SK-N-SH treated with all-trans-retinoic acid at 6 μM for 48 hours (cell line): ENCODE measurements at regions not wholly inside any gene's neighbourhood (a gene's known extent, or its start where the extent isn't known, plus 50 kb on each side); places are given as distances from the start of the nearest gene placed in this dataset.
A peak's percentile ranks its signal among the peaks of the same experiment; 100 is the strongest.

Experiments
- ATAC-seq: fragments of 200-7000 bp; cut with Tn5 transposase; 3 replicates; pipeline ENCODE4 v1.9.1; 2020; ENCODE audit warnings: mild to moderate bottlenecking, moderate library complexity
- ARNTL ChIP-seq: fragments of 450-650 bp; formaldehyde crosslinking; IDR thresholded peaks from 2 replicates; pipeline ENCODE4 v1.5.0; 2020; ENCODE audit warnings: low read depth, mild to moderate bottlenecking, moderate library complexity, borderline replicate concordance
- BACH2 ChIP-seq: fragments of 250-450 bp; sonication (Bioruptor Pico); IDR thresholded peaks from 2 replicates; pipeline ENCODE4 v1.9.0; 2021; ENCODE audit warnings: mild to moderate bottlenecking, borderline replicate concordance
- CSDC2 ChIP-seq: fragments of 250-450 bp; sonication (Bioruptor Pico); IDR thresholded peaks from 2 replicates; pipeline ENCODE4 v1.5.0; 2020; ENCODE audit warnings: mild to moderate bottlenecking, moderate library complexity
- CSRNP3 ChIP-seq: fragments of 250-450 bp; sonication (Bioruptor Pico); IDR thresholded peaks from 2 replicates; pipeline ENCODE4 v1.5.1; 2021; ENCODE audit warnings: mild to moderate bottlenecking, moderate library complexity
- ESRRG ChIP-seq: fragments of 250-450 bp; sonication (Bioruptor Pico); IDR thresholded peaks from 2 replicates; pipeline ENCODE4 v1.6.1; 2021; ENCODE audit warnings: mild to moderate bottlenecking
- GLIS3 ChIP-seq: fragments of 250-450 bp; sonication (Bioruptor Pico); IDR thresholded peaks from 2 replicates; pipeline ENCODE4 v1.5.0; 2020; ENCODE audit warnings: mild to moderate bottlenecking, moderate library complexity
- ISL1 ChIP-seq: fragments of 250-450 bp; sonication (Bioruptor Pico); IDR thresholded peaks from 2 replicates; pipeline ENCODE4 v2.1.2; 2022; ENCODE audit warnings: mild to moderate bottlenecking, moderate library complexity
- OSR1 ChIP-seq: fragments of 250-450 bp; sonication (Bioruptor Pico); IDR thresholded peaks from 2 replicates; pipeline ENCODE4 v1.8.0; 2022; ENCODE audit warnings: moderate library complexity, mild to moderate bottlenecking, inconsistent platforms
- PPARA ChIP-seq: fragments of 250-450 bp; sonication (Bioruptor Pico); IDR thresholded peaks from 2 replicates; pipeline ENCODE4 v1.5.0; 2020; ENCODE audit warnings: mild to moderate bottlenecking, borderline replicate concordance
- RARB ChIP-seq: fragments of 250-450 bp; sonication (Bioruptor Pico); IDR thresholded peaks from 2 replicates; pipeline ENCODE4 v1.8.0; 2021; ENCODE audit warnings: mild to moderate bottlenecking, moderate library complexity
- SNAI2 ChIP-seq: fragments of 250-450 bp; sonication (Bioruptor Pico); IDR thresholded peaks from 2 replicates; pipeline ENCODE4 v1.5.0; 2020; ENCODE audit warnings: mild to moderate bottlenecking, moderate library complexity
- TCF4 ChIP-seq: fragments of 250-450 bp; sonication (Bioruptor Pico); IDR thresholded peaks from 2 replicates; pipeline ENCODE4 v1.8.0; 2021; ENCODE audit warnings: mild to moderate bottlenecking, moderate library complexity, borderline replicate concordance
- TOX ChIP-seq: fragments of 250-450 bp; sonication (Bioruptor Pico); IDR thresholded peaks from 2 replicates; pipeline ENCODE4 v1.8.0; 2021; ENCODE audit warnings: mild to moderate bottlenecking, moderate library complexity, borderline replicate concordance
- TSHZ2 ChIP-seq: fragments of 250-450 bp; sonication (Bioruptor Pico); IDR thresholded peaks from 2 replicates; pipeline ENCODE4 v1.5.0; 2020; ENCODE audit warnings: mild to moderate bottlenecking, moderate library complexity
- ZC3H10 ChIP-seq: fragments of 250-450 bp; sonication (Bioruptor Pico); IDR thresholded peaks from 2 replicates; pipeline ENCODE4 v1.5.1; 2021; ENCODE audit warnings: mild to moderate bottlenecking, moderate library complexity
- ZFP3 ChIP-seq: fragments of 250-450 bp; sonication (Bioruptor Pico); IDR thresholded peaks from 2 replicates; pipeline ENCODE4 v1.5.0; 2020; ENCODE audit warnings: mild to moderate bottlenecking, moderate library complexity
- ZFP30 ChIP-seq: fragments of 450-650 bp; formaldehyde crosslinking; IDR thresholded peaks from 2 replicates; pipeline ENCODE4 v1.5.0; 2022; ENCODE audit warnings: mild to moderate bottlenecking, moderate library complexity
- ZNF565 ChIP-seq: fragments of 450-650 bp; formaldehyde crosslinking; conservative IDR thresholded peaks from 2 replicates; pipeline ENCODE4 v1.5.0; 2020; ENCODE audit warnings: low read depth, mild to moderate bottlenecking, moderate library complexity
- ZNF70 ChIP-seq: fragments of 450-650 bp; formaldehyde crosslinking; IDR thresholded peaks from 2 replicates; pipeline ENCODE4 v1.5.0; 2020; ENCODE audit warnings: mild to moderate bottlenecking, moderate library complexity
- ZNF8 ChIP-seq: fragments of 450-650 bp; formaldehyde crosslinking; IDR thresholded peaks from 2 replicates; pipeline ENCODE4 v1.5.0; 2020; ENCODE audit warnings: mild to moderate bottlenecking, moderate library complexity
- TF ChIP-seq, protein P1 (sequence below): fragments of 250-450 bp; sonication (Bioruptor Pico); IDR thresholded peaks from 2 replicates; pipeline ENCODE4 v1.5.1; 2020; ENCODE audit warnings: low read depth, mild to moderate bottlenecking, moderate library complexity
- TF ChIP-seq, protein P2 (sequence below): fragments of 250-450 bp; sonication (Bioruptor Pico); IDR thresholded peaks from 2 replicates; pipeline ENCODE4 v1.8.0; 2020; ENCODE audit warnings: mild to moderate bottlenecking, moderate library complexity, borderline replicate concordance

DNA sequence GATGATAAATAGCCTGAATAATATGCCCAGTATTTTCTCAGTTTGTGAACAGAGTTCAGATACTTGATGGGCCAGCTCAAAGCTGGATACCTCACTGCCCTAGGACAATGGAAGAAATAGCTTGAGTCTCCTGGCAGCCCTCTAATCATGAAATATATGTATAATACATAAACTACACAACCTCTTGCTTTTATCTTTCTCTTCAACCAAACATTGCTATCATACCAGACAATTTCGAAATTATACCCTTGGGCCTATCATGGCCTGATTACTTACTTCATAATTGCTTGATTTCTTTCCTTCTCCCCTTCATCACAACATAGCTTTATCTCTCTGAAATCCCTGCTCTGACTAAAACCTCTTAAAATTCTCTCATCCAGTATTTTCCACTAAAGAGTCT lies 1144.9 kb upstream of the C9orf72 start:
- ATAC-seq: no peak
- TF ChIP-seq ZNF565 (CRISPR knock-in tag): no peak
- peak; percentile 24; the same call in 1 of the 2 replicates for TF ChIP-seq ISL1 (CRISPR knock-in tag)
- TF ChIP-seq, all 23 proteins: peak for 1

DNA sequence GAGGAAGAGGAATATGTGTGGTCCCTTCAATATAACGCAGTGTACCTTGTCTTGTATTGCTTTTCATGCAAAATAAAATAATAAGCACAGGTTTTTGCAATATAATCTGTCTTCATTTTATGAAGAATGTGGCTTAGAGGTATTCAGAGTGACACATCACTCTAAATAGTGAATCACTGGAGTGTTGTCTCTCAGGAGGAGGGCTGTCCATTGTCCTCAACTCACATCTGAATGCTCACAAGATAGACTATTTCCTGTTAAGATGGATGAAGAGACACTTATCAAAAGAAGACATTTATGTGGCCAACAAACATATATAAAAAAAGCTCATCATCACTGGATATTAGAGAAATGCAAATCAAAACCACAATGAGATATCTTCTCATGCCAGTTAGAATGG lies 1147.5 kb upstream of the C9orf72 start:
- no peak for ATAC-seq
- TF ChIP-seq ZNF8 (no peak), BACH2 (CRISPR knock-in tag) (no peak), TOX (CRISPR knock-in tag) (no peak), CSDC2 (CRISPR knock-in tag) (no peak), ZFP30 (no peak), ISL1 (CRISPR knock-in tag) (no peak), SNAI2 (CRISPR knock-in tag) (no peak), TSHZ2 (no peak), ESRRG (CRISPR knock-in tag) (no peak), PPARA (no peak), ZFP3 (CRISPR knock-in tag) (no peak), RARB (CRISPR knock-in tag) (no peak), ZNF70 (no peak), ARNTL (no peak), OSR1 (CRISPR knock-in tag) (no peak)
- TF ChIP-seq, protein P1, sequence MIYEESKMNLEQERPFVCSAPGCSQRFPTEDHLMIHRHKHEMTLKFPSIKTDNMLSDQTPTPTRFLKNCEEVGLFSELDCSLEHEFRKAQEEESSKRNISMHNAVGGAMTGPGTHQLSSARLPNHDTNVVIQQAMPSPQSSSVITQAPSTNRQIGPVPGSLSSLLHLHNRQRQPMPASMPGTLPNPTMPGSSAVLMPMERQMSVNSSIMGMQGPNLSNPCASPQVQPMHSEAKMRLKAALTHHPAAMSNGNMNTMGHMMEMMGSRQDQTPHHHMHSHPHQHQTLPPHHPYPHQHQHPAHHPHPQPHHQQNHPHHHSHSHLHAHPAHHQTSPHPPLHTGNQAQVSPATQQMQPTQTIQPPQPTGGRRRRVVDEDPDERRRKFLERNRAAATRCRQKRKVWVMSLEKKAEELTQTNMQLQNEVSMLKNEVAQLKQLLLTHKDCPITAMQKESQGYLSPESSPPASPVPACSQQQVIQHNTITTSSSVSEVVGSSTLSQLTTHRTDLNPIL (CRISPR knock-in tag): no peak
- TF ChIP-seq, protein P2, sequence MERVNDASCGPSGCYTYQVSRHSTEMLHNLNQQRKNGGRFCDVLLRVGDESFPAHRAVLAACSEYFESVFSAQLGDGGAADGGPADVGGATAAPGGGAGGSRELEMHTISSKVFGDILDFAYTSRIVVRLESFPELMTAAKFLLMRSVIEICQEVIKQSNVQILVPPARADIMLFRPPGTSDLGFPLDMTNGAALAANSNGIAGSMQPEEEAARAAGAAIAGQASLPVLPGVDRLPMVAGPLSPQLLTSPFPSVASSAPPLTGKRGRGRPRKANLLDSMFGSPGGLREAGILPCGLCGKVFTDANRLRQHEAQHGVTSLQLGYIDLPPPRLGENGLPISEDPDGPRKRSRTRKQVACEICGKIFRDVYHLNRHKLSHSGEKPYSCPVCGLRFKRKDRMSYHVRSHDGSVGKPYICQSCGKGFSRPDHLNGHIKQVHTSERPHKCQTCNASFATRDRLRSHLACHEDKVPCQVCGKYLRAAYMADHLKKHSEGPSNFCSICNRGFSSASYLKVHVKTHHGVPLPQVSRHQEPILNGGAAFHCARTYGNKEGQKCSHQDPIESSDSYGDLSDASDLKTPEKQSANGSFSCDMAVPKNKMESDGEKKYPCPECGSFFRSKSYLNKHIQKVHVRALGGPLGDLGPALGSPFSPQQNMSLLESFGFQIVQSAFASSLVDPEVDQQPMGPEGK (CRISPR knock-in tag): no peak

DNA sequence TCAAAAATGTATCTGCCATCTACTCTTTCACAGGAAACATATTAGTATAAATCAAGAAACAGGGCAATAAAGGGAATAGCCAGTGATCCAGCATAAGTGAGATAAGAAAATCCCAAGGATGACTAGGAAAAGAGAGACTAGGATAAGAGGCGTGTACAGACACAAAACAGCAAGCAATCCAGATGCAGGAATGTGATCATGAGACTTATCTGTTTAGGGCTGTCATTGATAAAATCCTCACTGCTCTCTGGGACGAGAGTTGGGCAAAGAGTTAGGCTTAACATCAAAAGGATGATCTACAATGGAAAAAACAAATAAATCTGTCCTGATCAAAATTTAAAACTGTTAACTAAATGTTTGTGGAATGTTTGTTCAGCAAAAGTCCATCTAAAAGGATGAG lies 1156.8 kb upstream of the C9orf72 start:
- ATAC-seq: no peak

More for the DNA sequence above, 1156.8 kb upstream of the C9orf72 start:
- TF ChIP-seq ZNF70 (no peak), CSRNP3 (no peak), ZC3H10 (CRISPR knock-in tag) (no peak), ZNF8 (no peak), TSHZ2 (no peak), GLIS3 (CRISPR knock-in tag) (no peak), BACH2 (CRISPR knock-in tag) (no peak), TCF4 (CRISPR knock-in tag) (no peak), ZFP30 (no peak), TOX (CRISPR knock-in tag) (no peak), RARB (CRISPR knock-in tag) (no peak), ESRRG (CRISPR knock-in tag) (no peak), PPARA (no peak), OSR1 (CRISPR knock-in tag) (no peak), ZNF565 (CRISPR knock-in tag) (no peak)
- TF ChIP-seq, protein P1 (CRISPR knock-in tag): no peak
- TF ChIP-seq, all 23 proteins: peak for 0
